BLaER1 (cell line): ENCODE measurements at regions not wholly inside any gene's neighbourhood (a gene's known extent, or its start where the extent isn't known, plus 50 kb on each side); places are given as distances from the start of the nearest gene placed in this dataset.
"Not testable (repeated sequence)": the region's sequence is repeated elsewhere in the genome, so short reads cannot be mapped to it uniquely, and the experiment has no call there.

Experiments
- H3K27ac ChIP-seq: shearing (Covaris generic); formaldehyde crosslinking; 2 replicates; pipeline ENCODE4 v1.8.1; 2022
- H3K27me3 ChIP-seq: shearing (Covaris generic); formaldehyde crosslinking; 2 replicates; pipeline ENCODE4 v1.8.1; 2022
- H3K36me3 ChIP-seq: shearing (Covaris generic); formaldehyde crosslinking; 2 replicates; pipeline ENCODE4 v1.8.1; 2022
- H3K4me1 ChIP-seq: shearing (Covaris generic); formaldehyde crosslinking; 2 replicates; pipeline ENCODE4 v1.8.1; 2022
- H3K4me2 ChIP-seq: shearing (Covaris generic); formaldehyde crosslinking; 2 replicates; pipeline ENCODE4 v1.8.1; 2022
- H3K4me3 ChIP-seq: shearing (Covaris generic); formaldehyde crosslinking; 2 replicates; pipeline ENCODE4 v1.8.1; 2022
- H3K9ac ChIP-seq: shearing (Covaris generic); formaldehyde crosslinking; 2 replicates; pipeline ENCODE4 v1.8.1; 2022
- H3K9me3 ChIP-seq: shearing (Covaris generic); formaldehyde crosslinking; 2 replicates; pipeline ENCODE4 v1.8.1; 2022
- H4K20me1 ChIP-seq: shearing (Covaris generic); formaldehyde crosslinking; 2 replicates; pipeline ENCODE4 v1.8.1; 2022
- Cebpa-rat ChIP-seq: shearing (Covaris generic); IDR thresholded peaks from 2 replicates; pipeline ENCODE4 v1.8.1; 2022

GRCh38 chr21:14827468-14827867, 237.3 kb downstream of the NRIP1 start:
- no peak overlapping the region for H3K4me2 ChIP-seq
- H3K9ac ChIP-seq: no peak overlapping the region
- H3K4me3 ChIP-seq: no peak overlapping the region
- H3K27ac ChIP-seq: no peak overlapping the region
- no peaks in the 10 kb centered on the region for H3K9me3 ChIP-seq
- no peaks in the 10 kb centered on the region for H3K27me3 ChIP-seq
- no peak for TF ChIP-seq Cebpa-rat
- no peaks in the 10 kb centered on the region for H4K20me1 ChIP-seq
- no peaks in the 10 kb centered on the region for H3K4me1 ChIP-seq
- no peaks in the 10 kb centered on the region for H3K36me3 ChIP-seq

DNA sequence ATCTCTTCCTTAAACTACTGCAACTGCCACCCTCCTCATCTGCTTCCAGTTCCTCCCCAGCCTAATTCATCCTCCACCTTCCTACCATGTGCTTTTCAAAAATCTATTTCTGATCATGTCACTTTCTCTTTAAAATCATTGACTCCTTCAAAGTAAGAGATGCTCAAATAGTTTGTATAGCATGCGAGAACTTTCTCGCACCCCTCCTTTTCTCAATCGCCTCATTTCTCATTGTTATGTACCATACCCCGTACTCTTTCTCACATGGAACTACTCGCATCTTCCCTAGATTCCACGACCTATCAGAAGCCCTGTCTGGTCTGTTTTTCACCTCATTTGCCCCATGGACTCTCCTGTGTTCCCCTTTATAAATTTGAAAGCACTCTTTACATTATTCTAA, 238.2 kb downstream of the NRIP1 start:
- H3K9ac ChIP-seq: no peak overlapping the region
- no peak overlapping the region for H3K4me3 ChIP-seq
- no peaks in the 10 kb centered on the region for H4K20me1 ChIP-seq
- H3K9me3 ChIP-seq: no peaks in the 10 kb centered on the region
- no peak for TF ChIP-seq Cebpa-rat
- no peak overlapping the region for H3K4me2 ChIP-seq
- no peaks in the 10 kb centered on the region for H3K27me3 ChIP-seq
- H3K27ac ChIP-seq: no peak overlapping the region
- H3K4me1 ChIP-seq: no peaks in the 10 kb centered on the region
- H3K36me3 ChIP-seq: no peaks in the 10 kb centered on the region

DNA sequence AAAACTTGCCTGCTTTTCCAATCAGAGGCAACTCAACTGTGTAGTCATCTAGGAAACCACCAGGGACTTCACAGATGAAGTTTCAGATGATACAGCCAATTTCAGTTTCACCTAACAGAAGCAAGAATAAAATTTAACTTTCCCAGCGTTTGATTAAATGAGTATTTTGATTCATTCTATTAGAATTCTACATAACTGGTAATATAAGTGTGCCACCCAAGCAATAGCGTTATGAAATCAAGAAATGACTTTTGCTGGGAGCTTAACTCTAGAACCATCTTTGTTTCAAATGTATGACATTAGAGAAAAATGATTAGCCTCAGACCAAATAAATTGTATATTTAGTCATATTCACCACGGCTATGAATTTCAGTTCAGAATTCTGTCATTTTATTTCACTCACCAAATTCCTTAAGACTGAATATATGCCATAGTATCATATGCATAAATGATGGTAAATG, 239.3 kb downstream of the NRIP1 start:
- no peak for TF ChIP-seq Cebpa-rat
- H3K27ac ChIP-seq: no peak overlapping the region
- H3K4me1 ChIP-seq: no peaks in the 10 kb centered on the region
- H3K4me3 ChIP-seq: no peak overlapping the region
- no peak overlapping the region for H3K4me2 ChIP-seq
- no peak overlapping the region for H3K9ac ChIP-seq
- no peaks in the 10 kb centered on the region for H3K27me3 ChIP-seq
- no peaks in the 10 kb centered on the region for H3K36me3 ChIP-seq
- H3K9me3 ChIP-seq: no peaks in the 10 kb centered on the region
- H4K20me1 ChIP-seq: no peaks in the 10 kb centered on the region

DNA sequence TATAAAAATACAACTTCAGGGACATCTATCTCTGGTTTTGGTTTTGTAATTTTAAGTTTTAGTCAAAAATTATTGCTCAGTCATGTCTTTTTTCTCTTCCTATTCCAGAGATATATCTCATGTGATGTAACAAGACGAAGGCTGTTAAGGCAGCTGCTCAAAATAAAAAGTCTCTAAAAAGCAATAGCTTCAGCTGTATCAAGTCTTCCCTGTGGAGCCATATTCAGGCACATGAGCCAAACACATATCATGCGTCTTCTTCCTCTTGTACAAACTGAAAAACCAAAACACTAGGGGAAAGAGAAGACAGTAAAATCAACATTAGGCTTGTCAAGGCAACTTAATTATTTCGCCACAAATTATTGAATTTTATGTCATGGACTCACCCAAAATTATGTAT, 240.7 kb downstream of the NRIP1 start:
- Histone ChIP-seq H3K4me2 (no peak overlapping the region), H3K9ac (no peak overlapping the region), H3K9me3 (no peaks in the 10 kb centered on the region), H3K27ac (no peak overlapping the region), H3K4me3 (no peak overlapping the region), H4K20me1 (no peaks in the 10 kb centered on the region), H3K4me1 (no peaks in the 10 kb centered on the region), H3K36me3 (no peaks in the 10 kb centered on the region), H3K27me3 (no peaks in the 10 kb centered on the region)
- TF ChIP-seq Cebpa-rat: no peak

DNA sequence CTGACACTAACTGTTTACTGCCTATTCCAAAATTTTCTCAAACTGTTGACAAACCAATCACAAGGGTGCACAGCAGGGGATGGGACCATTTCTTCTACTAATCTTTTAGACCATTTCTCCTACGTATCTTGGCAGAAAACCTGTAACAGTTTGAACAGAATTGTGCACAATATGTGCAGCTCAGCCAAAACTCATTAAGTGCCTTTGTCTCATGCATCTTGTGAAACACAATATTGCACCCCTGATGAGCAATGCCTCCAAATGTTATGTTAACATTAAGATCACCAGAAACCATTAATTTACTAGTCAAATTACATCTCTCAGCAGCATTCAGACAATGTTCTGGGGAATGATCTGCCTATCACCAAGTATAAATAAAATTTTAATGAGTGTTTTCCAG, 247.5 kb downstream of the NRIP1 start:
- no peak overlapping the region for H3K9ac ChIP-seq
- TF ChIP-seq Cebpa-rat: no peak
- H3K27ac ChIP-seq: no peak overlapping the region
- no peak overlapping the region for H3K4me2 ChIP-seq
- H4K20me1 ChIP-seq: no peaks in the 10 kb centered on the region
- peaks cover 1% of the 10 kb centered on the region; the same call in 1 of the 2 replicates for H3K9me3 ChIP-seq
- no peak overlapping the region for H3K4me3 ChIP-seq
- no peaks in the 10 kb centered on the region for H3K27me3 ChIP-seq
- no peaks in the 10 kb centered on the region for H3K4me1 ChIP-seq
- no peaks in the 10 kb centered on the region for H3K36me3 ChIP-seq

GRCh38 chr21:14814991-14815390, 249.8 kb downstream of the NRIP1 start:
- no peak overlapping the region for H3K4me2 ChIP-seq
- no peak overlapping the region for H3K4me3 ChIP-seq
- H3K9me3 ChIP-seq: peaks cover 8% of the 10 kb centered on the region
- no peak overlapping the region for H3K9ac ChIP-seq
- no peaks in the 10 kb centered on the region for H4K20me1 ChIP-seq
- no peaks in the 10 kb centered on the region for H3K27me3 ChIP-seq
- no peaks in the 10 kb centered on the region for H3K4me1 ChIP-seq
- no peak overlapping the region for H3K27ac ChIP-seq
- no peak for TF ChIP-seq Cebpa-rat
- H3K36me3 ChIP-seq: no peaks in the 10 kb centered on the region

DNA sequence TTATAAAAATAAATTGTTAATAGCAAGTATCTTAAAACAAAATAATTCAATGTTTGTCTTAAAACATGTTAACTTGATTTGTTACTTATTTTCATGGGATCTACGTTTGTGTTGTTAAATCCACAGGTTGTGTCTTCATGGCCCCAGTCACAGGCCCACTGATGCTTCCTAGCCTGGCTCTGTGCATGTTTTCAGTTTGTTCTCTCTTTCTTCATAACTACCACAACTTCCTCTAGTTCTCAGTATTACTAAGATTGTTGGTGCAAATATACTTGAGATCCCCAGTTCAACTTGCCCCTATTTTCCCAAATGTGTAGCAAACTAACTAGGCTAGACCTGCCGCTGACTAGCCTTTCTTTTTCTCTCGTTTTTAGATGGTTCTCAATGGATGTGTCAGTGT, 250.5 kb downstream of the NRIP1 start:
- no peaks in the 10 kb centered on the region for H4K20me1 ChIP-seq
- no peaks in the 10 kb centered on the region for H3K27me3 ChIP-seq
- no peak overlapping the region for H3K9ac ChIP-seq
- peaks cover 8% of the 10 kb centered on the region for H3K9me3 ChIP-seq
- no peak overlapping the region for H3K27ac ChIP-seq
- H3K36me3 ChIP-seq: no peaks in the 10 kb centered on the region
- TF ChIP-seq Cebpa-rat: no peak
- H3K4me3 ChIP-seq: no peak overlapping the region
- no peaks in the 10 kb centered on the region for H3K4me1 ChIP-seq
- no peak overlapping the region for H3K4me2 ChIP-seq

GRCh38 chr21:14804170-14804569, 258.1 kb upstream of the SAMSN1 start:
- H3K27me3 ChIP-seq, H3K4me1 ChIP-seq, H3K4me3 ChIP-seq, H4K20me1 ChIP-seq, H3K27ac ChIP-seq, H3K9me3 ChIP-seq, H3K36me3 ChIP-seq, H3K9ac ChIP-seq, H3K4me2 ChIP-seq: not testable (repeated sequence)

- H3K9ac ChIP-seq: no peak overlapping the region
- TF ChIP-seq Cebpa-rat: no peak
- no peaks in the 10 kb centered on the region for H3K4me1 ChIP-seq
- H4K20me1 ChIP-seq: no peaks in the 10 kb centered on the region
- H3K4me3 ChIP-seq: no peak overlapping the region
- H3K4me2 ChIP-seq: no peak overlapping the region
- H3K27me3 ChIP-seq: no peaks in the 10 kb centered on the region
- no peaks in the 10 kb centered on the region for H3K36me3 ChIP-seq
- H3K27ac ChIP-seq: no peak overlapping the region
- peaks cover 26% of the 10 kb centered on the region for H3K9me3 ChIP-seq
These were observed 251.4 kb upstream of the SAMSN1 start for GRCh38 chr21:14797543-14797942.

GRCh38 chr21:14787312-14787711, 241.2 kb upstream of the SAMSN1 start:
- TF ChIP-seq Cebpa-rat: no peak
- H3K4me1 ChIP-seq: no peaks in the 10 kb centered on the region

DNA sequence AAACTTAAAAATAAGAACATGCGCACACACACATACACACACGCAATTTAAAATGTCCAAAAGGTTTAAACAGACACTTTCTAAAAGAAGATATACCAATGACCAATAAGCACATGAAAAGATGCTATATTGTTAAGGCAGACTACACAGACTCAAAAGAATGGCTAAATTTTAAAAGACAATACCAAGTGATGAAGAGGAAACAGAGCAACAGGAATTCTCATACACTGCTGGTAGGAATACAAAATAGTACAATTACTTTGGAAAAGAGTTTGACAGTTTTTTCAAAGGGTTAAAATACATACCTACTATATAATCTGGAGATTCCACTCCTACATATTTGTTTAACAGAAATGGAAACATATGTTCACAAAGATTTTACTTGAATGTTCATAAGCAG, 239.6 kb upstream of the SAMSN1 start:
- Histone ChIP-seq H3K4me2 (no peak overlapping the region), H3K9me3 (no peaks in the 10 kb centered on the region), H3K27me3 (no peaks in the 10 kb centered on the region), H3K27ac (no peak overlapping the region), H3K9ac (no peak overlapping the region), H3K4me3 (no peak overlapping the region), H3K36me3 (no peaks in the 10 kb centered on the region), H4K20me1 (no peaks in the 10 kb centered on the region), H3K4me1 (no peaks in the 10 kb centered on the region)
- no peak for TF ChIP-seq Cebpa-rat

More at GRCh38 chr21:14787312-14787711, 241.2 kb upstream of the SAMSN1 start:
- Histone ChIP-seq H3K4me2 (no peak overlapping the region), H3K36me3 (no peaks in the 10 kb centered on the region), H4K20me1 (no peaks in the 10 kb centered on the region), H3K27ac (no peak overlapping the region), H3K27me3 (no peaks in the 10 kb centered on the region), H3K9ac (no peak overlapping the region), H3K4me3 (no peak overlapping the region), H3K9me3 (no peaks in the 10 kb centered on the region)
